ENCODE measurements at regions not wholly inside any gene's neighbourhood (a gene's known extent, or its start where the extent isn't known, plus 50 kb on each side); places are given as distances from the start of the nearest gene placed in this dataset.
"Not testable (repeated sequence)": the region's sequence is repeated elsewhere in the genome, so short reads cannot be mapped to it uniquely, and the experiment has no call there.

DNA sequence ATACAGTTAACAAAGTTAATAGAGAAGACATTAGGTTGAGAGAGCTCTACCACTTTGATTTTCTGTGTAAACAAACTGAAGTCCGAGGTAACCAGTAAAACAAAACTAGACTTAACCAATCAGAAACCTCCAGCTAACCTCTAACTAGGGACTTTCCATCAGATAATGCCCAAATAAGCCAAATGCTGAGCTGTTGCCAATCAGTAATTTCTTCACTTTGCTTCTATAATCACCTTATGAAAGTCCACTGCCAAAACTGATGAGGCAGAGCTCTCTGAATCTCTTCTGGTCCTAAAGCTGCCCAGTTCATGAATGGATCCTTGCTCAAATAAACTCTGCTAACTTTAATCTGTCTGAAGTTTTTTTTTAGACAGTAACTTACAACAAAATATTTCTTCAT, 448.0 kb upstream of the NECTIN3 start:
- no peak for DNase-seq (ENCODE audit: low spot score)

DNA sequence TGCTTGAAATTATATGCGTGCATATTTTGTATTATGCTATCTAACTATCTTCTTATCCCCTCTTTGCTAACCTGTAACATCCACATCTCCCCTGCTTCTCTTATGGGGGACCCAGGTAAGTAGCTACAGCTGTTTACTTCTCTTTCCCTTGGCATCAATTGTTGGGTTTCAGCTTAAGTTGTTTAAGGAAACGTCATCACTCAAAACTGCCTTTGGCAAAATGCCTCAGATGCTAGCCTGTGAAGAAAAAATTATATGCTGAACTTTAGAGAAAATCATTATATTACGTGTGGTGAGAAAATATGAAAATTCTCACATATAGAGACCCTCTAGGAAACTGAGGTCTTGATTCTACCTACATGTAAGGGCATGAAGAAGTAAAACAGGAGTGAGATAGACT, 447.0 kb upstream of the NECTIN3 start:
- no peak for DNase-seq (ENCODE audit: low spot score)

DNA sequence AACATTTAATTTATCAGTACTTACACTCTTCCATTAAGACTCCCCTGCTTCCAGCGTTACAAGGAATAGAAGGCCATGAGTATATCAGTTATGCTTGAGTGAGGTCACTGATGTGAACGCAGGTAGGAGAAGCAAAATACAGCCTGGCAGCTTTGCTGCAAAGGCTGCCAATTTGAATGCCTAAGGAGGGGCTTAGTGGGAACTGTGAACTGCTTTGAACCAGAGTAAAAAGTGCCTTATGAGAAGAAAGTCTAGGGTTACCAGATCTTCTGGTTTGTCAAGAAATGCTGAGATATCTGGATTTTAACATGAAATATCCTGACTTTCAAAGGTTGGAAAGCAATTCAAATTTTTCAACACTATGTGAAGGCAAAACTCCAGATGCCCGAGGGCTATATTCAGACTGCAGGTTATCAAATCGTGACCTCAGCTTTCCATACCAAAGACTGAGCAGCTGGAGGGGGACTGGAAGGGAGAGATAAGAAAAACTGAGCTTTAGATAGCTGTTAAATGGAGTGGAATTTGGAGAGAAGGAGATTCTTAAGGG, 446.3 kb upstream of the NECTIN3 start:
- no peak for DNase-seq (ENCODE audit: low spot score)

DNA sequence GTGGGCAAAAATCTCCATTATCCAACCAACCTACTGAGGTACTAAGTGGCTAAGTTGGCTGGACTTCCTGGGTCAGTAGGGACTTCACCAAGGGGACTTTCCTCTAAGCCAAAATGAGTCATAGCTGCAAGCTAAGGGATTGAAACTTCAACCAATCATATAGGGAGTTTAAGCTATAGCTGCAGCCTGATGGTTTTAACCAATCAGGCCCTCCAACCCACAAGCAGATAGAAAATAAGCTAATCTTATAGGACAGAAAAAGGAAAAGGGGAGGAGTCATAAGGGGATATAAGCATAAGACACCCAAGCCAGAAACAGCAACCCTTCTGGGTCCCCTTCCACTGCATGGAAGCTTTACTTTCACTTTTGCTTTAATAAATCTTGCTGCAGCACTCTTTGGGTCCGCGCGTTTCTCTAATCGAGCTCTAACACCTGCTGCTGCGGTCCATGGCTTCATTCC, 444.9 kb upstream of the NECTIN3 start:
- DNase-seq (ENCODE audit: low spot score): not testable (repeated sequence)

DNA sequence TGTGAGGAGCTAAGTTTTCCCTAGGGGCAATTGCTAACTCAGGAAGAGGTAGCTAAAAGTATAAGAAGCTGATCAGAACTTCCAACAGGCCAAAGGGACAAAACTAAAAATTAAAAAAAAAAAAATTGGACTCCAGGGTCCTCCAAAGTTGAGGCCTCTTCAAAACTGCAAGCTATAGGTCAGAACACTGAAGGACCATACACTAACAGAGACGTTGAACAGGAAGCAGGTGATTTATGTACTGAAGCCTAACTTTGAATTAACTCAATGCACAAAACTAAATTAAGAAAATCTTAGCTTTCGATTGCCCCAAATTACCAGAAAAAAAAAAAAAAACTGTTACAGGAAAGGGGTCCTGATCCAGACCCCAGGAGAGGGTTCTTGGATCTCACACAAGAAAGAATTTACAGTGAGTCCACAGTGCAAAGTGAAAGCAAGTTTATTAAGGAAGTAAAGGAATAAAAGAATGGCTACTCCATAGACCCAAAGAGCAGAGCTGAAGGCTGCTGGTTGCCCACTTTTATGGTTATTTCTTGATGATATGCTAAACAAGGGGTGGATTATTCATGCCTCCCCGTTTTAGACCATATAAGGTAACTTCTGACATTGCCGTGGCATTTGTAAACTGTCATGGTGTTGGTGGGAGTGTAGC, 442.8 kb upstream of the NECTIN3 start:
- DNase-seq (ENCODE audit: low spot score): no peak

DNA sequence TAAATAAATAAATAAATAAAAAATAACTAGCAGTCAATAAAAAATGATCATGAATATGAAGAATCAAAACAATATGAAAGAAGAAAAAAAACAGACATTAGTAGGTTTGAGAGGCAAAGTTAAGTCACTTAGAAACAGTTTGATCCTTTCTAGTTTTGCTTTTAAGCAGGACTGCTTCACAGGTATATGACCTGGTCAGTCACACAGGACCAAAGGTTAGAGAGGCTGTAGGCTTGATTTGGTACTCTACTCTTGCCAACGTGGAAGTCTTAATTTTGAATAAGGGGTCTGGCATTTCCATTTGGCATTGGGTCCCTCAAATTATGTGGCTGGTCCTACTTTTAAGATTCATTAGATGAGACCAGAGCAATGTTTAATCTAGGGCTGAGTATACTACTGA, 441.7 kb upstream of the NECTIN3 start:
- no peak for DNase-seq (ENCODE audit: low spot score)

DNA sequence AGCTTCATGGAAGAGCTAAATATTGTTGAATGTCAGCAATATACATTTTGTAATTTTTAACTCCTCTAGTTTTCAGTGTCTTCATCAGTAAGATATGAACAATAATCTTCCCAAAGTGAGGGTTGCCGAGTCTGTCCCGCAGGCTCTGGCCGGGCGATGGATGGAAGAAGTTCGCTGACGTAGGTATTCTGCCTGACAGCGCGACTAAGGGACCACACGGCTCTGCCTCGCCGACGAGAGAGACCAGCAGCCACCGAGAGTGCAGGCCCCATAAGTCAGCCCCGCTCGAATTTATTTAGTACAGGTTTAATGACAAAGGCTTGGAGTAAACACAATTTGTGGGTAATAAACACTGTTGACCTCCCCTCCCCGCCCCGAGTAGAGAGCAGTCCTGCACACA, 427.4 kb upstream of the NECTIN3 start:
- no peak for DNase-seq (ENCODE audit: low spot score)

DNA sequence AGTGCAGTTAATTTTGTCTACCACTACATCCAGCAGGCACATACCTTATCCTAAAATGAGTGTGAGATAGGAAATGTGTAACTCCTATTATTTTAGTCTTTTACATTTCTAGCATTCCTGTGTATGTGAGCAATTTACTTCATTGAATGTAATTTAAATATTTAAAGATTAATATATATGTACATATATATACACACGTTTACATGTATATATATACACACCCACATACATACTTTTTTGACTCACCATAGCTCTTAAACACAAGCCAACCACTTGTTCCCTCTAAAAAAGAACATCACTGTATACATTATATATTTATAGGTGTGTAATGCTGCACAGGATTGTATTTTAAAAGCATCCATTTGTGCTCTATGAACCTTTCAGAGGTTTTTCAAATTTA, 425.6 kb upstream of the NECTIN3 start:
- no peak for DNase-seq (ENCODE audit: low spot score)

DNA sequence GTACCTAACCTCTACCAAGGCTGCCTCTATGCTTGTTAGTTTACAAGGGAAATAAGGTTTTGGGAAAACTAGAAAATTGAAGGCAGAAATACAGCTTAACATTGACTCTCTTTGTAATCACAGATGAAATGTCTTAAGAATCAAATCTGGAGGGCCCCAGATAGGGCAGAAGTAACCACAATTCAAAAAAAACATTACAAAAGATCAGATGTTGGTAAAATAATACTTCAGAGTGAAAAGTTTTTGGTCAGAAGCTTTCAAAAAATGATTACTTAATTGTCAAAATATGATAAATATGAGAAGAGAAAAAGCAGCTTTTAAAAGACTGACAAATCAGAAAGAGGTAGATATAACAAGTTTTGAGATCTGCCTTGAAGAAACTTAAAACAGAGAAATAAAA, 425.1 kb upstream of the NECTIN3 start:
- DNase-seq (ENCODE audit: low spot score): no peak

DNA sequence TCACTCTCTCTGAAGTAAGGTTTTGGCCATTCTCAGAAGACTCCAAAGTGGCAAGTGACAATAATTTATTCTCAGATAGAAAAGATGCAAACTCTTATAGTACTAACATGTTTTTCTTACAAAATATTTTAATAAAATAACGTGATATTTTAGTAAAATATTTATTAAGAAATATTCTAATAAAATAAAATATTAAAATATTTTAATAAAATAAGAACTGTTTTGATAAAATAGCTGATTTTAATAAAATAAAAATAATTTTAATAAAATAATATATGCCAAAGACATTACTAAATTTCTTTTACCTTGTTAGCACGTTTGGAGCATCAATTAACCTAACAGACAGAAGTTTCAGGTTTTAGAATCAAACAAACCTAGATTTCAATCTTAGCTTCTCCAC, 424.0 kb upstream of the NECTIN3 start:
- no peak for DNase-seq (ENCODE audit: low spot score)

DNA sequence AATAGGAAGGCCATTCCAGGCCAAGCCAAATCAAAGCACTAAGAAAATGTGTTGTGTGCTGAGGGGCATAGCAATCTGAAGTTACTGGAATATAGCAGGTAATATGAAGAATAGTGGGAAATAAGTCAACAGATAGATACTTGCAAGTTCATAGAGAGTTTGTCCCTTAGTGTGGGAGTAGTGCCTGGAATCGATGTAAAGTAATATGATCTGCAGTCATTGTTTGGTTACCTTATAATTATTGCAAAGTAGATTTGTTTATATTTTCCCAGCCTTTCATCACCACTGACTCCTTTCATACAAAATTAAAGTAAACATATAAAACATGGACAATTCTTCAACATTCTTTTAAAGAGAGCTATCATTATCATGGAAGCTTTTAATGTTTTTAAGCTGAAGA, 420.9 kb upstream of the NECTIN3 start:
- no peak for DNase-seq (ENCODE audit: low spot score)

DNA sequence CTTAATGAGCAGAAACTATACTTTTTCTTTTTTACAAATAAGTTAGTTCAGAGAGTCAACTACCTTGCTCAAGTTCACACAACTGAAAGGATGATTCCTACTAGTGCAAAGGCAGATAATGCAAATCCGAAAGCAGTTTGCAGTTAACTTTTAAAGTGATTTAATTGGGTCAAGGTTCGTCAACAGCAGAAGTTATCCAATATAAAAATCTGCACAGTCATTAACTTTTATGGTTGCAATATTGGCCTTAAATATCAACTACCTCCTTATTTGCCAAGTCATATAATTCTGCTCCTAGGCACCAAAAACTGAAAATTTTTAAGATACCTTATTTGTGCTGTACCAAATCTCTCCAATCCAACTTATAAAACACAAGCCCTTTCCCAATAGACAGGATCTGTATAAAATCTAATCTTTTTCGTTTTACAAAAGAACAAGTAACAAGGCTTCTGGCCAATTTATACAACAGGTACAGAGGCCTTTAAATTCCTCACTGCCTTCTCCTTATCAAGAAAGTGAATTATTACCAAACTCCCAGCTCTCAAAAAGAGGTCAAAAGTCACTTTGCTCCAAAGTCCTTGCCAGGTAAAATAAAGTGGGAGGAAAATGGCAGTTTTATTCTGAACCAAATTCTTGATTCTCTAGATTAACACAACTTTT, 416.6 kb upstream of the NECTIN3 start:
- no peak for DNase-seq (ENCODE audit: low spot score)

DNA sequence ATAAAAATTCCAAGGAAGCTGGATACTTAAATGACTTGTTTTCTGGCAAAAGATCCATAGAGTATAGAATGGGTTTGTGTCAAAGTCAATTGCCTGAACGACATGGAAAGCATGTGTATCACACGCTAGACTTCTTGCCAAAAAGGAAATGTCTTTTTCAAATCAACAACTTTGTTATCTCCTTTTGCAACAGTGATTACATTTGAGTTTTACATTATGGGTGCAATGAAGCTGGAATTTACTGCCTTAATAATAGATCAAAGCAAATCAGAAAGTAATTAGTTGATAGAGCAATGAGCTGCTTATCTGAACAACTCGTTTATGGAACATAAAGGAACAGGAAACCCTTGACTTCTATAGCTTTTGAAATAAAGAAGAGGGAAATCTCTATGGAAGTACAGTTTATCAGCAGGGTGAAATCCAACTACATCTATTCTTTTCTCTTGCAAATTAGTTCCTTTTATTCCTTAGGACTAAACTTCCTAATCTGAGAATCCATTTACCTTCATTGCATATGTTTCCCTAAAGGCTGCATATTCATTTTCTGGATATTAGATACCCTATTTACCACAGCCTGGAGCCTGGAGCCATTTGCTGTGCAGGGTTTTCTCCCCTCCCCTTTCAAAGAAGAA, 415.1 kb upstream of the NECTIN3 start:
- DNase-seq (ENCODE audit: low spot score): no peak

DNA sequence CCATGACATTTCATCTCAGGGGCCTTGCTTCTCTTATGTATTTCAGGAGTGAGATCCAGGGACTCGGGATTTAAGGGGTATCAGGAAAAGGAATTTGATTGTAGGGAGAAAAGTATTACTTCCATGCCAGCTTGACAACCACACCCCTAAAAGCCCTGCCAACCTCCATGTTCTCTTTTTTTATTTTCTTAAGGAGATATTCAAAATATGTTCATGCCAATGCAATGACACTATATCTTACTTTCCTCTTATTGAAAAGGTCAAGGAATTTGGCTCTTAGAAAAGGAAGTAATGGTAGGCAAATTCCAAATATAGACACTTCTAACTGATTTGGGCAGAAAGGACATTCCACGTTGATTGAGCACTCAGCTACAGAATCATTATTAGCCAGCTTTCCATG, 407.5 kb upstream of the NECTIN3 start:
- DNase-seq (ENCODE audit: low spot score): no peak

DNA sequence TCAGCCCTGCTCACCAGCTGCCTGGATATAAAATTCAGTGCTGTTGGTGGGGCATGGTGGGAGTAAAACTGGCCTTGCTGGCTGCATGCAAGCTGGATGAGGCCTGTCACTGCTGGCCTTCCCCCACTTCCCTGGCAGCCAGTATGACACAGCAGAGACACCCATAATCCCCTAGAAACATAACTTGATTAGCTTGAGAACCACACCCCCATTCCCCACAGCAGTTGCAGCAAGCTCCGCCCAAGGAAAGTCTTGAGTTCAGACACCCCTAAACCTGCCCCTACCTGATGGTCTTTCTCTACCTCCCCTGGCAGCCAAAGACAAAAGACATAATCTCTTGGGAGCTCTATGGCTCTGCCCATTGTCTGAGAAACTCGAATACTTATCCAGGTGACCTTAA, 405.1 kb upstream of the NECTIN3 start:
- no peak for DNase-seq (ENCODE audit: low spot score)

DNA sequence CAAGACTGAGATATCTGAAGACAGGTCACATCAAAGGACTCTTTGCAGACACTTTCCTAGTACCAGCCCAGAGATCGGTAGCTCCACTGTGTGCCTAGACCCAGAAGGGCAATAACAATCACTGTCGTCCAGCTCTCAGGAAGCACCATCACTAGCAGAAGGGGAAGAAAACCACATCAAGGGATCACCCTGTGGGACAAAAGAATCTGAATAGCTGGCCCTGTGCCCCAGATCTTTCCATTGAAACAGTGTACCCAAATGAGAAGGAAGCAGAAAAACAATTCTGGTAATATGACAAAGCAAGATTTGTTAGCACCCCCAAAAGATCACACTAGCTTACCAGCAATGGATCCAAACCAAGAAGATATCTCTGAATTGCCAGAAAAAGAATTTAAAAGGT, 404.4 kb upstream of the NECTIN3 start:
- no peak for DNase-seq (ENCODE audit: low spot score)

DNA sequence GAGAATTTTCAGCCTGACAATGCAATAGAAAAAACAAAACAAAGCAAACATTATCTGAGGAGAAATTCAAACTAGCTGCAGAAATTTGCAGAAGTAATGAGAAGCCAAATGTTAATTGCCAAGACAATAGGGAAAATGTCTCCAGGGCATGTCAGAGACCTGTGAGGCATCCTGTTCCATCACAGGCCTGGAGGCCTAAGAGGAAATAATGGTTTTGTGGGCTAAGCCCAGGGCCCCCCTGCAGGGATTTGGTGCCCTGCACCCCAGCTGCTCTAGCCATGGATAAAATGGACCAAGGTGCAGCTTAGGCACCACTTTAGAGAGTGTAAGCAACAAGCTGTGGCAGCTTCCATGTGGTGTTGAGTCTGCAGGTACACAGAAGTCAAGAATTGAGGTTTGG, 401.2 kb upstream of the NECTIN3 start:
- no peak for DNase-seq (ENCODE audit: low spot score)

DNA sequence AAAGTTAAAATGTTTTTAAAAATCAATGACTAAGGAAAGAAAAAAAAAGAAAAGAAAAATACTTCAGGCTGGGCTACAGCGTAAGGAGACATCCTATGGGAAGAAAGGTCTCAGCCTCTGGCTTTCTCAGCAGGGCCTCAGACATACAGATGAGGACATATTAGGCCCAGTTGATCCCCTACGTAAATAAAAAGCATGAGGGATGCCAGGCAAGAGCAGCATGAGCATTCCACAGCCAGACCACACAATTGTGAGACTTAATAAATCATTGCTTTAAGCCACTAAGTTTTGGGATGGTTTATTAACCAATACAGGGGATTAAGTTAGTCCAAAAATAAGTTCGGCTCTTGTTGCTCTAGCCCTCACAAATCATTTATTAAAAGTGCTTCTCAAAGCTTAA, 394.1 kb upstream of the NECTIN3 start:
- DNase-seq (ENCODE audit: low spot score): no peak

DNA sequence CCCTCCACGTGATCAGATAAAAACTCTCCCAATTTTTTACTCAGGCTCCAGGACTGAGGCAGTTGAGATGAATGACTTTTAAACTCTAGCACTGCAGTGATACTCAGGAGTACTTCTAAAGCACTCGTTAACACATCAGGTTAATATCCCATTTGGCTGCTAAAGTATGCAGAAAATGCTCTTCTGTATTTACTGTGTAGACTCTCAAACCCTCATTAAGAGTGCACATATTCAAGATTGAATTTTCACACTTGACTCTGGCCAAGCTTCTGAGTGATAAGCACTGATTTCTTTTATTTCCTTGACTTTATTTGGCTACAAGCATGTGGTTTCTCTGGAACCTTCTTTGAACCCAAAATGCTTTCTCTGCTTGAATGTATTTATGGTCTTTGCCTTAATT, 392.3 kb upstream of the NECTIN3 start:
- DNase-seq (ENCODE audit: low spot score): no peak

DNA sequence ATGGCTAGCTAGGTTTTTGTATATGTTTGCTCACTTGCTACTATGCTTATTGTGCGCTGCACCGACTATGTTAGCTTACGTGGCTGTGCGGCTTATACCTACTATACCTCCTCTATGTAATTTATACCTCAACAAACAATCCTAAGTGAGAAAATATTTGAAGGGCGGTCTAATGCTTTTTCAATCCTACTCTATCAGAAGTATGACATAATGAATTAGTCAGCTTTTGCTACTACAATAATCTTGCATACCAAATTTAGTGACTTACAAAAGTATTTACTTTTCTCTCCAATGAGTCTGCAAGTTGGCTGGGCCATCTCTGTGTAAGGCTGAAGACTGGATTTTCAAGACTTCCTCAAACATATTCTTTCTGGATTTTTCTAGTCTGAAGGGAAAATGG, 391.2 kb upstream of the NECTIN3 start:
- DNase-seq (ENCODE audit: low spot score): no peak

DNA sequence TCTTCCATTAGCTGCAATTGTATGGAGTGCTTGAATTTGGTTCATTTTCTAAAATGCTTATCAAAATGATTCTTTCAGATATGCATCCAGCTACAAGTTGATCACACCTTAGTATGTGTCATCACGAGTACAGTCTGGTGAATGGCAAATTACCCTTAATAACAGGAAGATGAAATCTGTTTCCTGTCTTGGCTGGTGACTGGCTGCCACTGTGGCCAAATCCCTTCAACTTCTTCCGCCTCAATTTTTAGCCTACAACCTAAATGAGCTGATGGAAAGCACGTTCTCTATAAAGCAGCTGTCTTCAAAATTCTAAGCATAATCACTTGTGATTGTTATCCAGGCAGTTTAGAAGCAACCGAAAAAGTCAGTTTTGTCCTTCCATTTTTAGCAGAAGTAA, 387.1 kb upstream of the NECTIN3 start:
- DNase-seq (ENCODE audit: low spot score): no peak

DNA sequence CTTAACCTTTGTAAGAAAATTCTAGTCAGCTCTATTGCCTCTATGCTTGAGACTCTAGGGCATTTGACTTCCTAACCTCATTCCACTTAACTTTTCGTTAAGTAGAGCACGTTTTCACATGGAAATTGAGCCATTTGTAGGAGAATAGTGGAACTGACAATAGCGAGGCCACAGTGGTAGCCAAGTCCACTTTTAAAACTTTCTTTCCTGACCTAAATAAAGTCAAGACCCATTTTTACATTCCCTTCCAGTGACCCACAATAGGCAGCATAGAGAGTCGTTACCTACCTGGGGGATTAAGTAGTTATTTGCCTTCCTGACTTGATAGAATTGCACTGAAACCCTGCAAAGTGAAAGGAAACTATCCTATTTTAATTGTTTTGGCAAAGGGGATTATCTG, 386.0 kb upstream of the NECTIN3 start:
- no peak for DNase-seq (ENCODE audit: low spot score)

DNA sequence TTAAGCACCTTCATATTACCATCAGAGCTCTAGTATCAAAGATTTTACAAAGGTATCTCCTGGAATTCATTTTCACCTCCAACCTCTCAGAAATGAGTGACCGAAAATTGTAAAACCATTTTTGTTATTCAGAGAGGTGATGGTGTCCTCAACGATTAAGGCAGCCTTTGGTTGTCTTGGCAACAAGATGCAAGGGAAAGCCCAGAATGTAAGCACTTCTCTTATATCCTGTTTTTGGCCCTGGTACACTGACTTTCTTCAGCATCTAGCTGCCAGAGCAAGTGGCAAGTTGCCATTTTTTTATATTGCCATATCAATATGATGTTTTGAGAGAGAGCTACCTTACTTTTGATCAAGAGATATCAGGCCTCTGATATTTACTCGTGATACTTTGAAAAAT, 384.9 kb upstream of the NECTIN3 start:
- no peak for DNase-seq (ENCODE audit: low spot score)

All from kidney capillary endothelial cell (primary cell).